ENCODE measurements at regions not wholly inside any gene's neighbourhood (a gene's known extent, or its start where the extent isn't known, plus 50 kb on each side); places are given as distances from the start of the nearest gene placed in this dataset.

DNA sequence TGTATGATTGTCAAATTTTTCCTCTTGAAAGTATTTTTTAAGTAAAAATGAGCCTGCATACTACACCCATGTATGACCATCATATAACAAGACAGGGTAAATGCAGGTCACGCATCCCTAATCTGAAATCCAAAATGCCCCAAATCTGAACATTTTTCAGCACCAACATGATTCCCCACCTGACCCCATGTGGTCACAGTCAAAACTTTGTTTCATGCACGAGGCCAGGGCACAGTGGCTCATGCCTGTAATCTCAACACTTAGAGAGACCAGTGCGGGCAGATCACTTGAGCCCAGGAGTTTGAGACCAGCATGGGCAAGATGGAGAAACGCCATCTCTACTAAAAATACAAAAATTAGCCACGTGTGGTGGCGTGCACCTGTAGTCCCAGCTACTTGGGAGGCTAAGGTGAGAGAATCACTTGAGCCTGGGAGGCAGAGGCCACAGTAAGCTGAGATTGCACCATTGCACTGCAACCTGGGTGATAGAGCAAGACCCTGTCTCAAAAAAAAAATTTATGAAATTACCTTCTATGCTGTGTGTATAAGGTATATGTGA, 63.7 kb upstream of the NPAS1 start:
- TF ChIP-seq, protein P1, sequence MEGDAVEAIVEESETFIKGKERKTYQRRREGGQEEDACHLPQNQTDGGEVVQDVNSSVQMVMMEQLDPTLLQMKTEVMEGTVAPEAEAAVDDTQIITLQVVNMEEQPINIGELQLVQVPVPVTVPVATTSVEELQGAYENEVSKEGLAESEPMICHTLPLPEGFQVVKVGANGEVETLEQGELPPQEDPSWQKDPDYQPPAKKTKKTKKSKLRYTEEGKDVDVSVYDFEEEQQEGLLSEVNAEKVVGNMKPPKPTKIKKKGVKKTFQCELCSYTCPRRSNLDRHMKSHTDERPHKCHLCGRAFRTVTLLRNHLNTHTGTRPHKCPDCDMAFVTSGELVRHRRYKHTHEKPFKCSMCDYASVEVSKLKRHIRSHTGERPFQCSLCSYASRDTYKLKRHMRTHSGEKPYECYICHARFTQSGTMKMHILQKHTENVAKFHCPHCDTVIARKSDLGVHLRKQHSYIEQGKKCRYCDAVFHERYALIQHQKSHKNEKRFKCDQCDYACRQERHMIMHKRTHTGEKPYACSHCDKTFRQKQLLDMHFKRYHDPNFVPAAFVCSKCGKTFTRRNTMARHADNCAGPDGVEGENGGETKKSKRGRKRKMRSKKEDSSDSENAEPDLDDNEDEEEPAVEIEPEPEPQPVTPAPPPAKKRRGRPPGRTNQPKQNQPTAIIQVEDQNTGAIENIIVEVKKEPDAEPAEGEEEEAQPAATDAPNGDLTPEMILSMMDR (optimal IDR thresholded peaks at IDR 0.05 in 1 of 3, IDR thresholded peaks at IDR 0.05 in 1 of 3, conservative IDR thresholded peaks at IDR 0.05 in 1 of 3; ENCODE audit: extremely low read depth in 1 of 3, insufficient read depth in 2 of 3, low read length in 3 of 3) = no peak
- TF ChIP-seq EZH2 (IDR thresholded peaks at IDR 0.05; ENCODE audit: low read length) = no peak

Measured in keratinocyte (primary cell).